HG03159 (cell line): ENCODE measurements at regions not wholly inside any gene's neighbourhood (a gene's known extent, or its start where the extent isn't known, plus 50 kb on each side); places are given as distances from the start of the nearest gene placed in this dataset.
"Not testable (repeated sequence)": the region's sequence is repeated elsewhere in the genome, so short reads cannot be mapped to it uniquely, and the experiment has no call there.

ENCODE experiments used
- ATAC-seq: cut with Tn5 transposase; IDR thresholded peaks from one replicate; pipeline ENCODE4 v1.9.1; 2021; ENCODE audit warnings: mild to moderate bottlenecking, moderate library complexity; ENCODE audit not compliant: unreplicated experiment

- ATAC-seq = no peak
Measured at GRCh38 chr3:55161231-55161630, 233.4 kb upstream of the LRTM1 start.

- peak; percentile 89 for ATAC-seq
Measured at GRCh38 chr3:55160241-55160983, 232.6 kb upstream of the LRTM1 start.

- ATAC-seq = peak; percentile 2
Measured at GRCh38 chr3:55159711-55160110, 231.9 kb upstream of the LRTM1 start.

- ATAC-seq = no peak
Measured at GRCh38 chr3:55159016-55159415, 231.2 kb upstream of the LRTM1 start.

GRCh38 chr3:55158345-55158744 is 230.5 kb upstream of the LRTM1 start:
- no peak for ATAC-seq

- no peak for ATAC-seq
Measured at GRCh38 chr3:55157731-55158130, 229.9 kb upstream of the LRTM1 start.

- no peak for ATAC-seq
Measured at GRCh38 chr3:55156851-55157650, 229.2 kb upstream of the LRTM1 start.

GRCh38 chr3:55147856-55148720 is 220.2 kb upstream of the LRTM1 start:
- no peak for ATAC-seq

GRCh38 chr3:55147406-55147805 is 219.5 kb upstream of the LRTM1 start:
- no peak for ATAC-seq

GRCh38 chr3:55146216-55146615 is 218.4 kb upstream of the LRTM1 start:
- no peak for ATAC-seq

GRCh38 chr3:55144015-55144673 is 216.3 kb upstream of the LRTM1 start:
- ATAC-seq = no peak

GRCh38 chr3:55143336-55143735 is 215.5 kb upstream of the LRTM1 start:
- ATAC-seq = no peak

GRCh38 chr3:55136291-55136690 is 208.4 kb upstream of the LRTM1 start:
- ATAC-seq = not testable (repeated sequence)

GRCh38 chr3:55128225-55128823 is 200.5 kb upstream of the LRTM1 start:
- no peak for ATAC-seq

GRCh38 chr3:55127565-55127964 is 199.7 kb upstream of the LRTM1 start:
- no peak for ATAC-seq

GRCh38 chr3:55124371-55124770 is 196.5 kb upstream of the LRTM1 start:
- ATAC-seq = no peak
